Astrocyte (in vitro differentiated cells and primary cell): ENCODE measurements at regions not wholly inside any gene's neighbourhood (a gene's known extent, or its start where the extent isn't known, plus 50 kb on each side); places are given as distances from the start of the nearest gene placed in this dataset.

Experiments used
- DNase-seq: peaks from one replicate; pipeline ENCODE4 v3.0.0-alpha.2; 2010; ENCODE audit warnings: low read depth
- FAIRE-seq: peaks from 2 replicates; lab custom pipeline; 2011; peaks lifted over from hg19 to GRCh38; lab: Jason Lieb, UNC
- H2AFZ ChIP-seq: 2 replicates; pipeline ENCODE4 v1.6.0; 2012; ENCODE audit warnings: low read depth, low read length, inconsistent platforms
- H3K27ac ChIP-seq: 2 replicates; pipeline ENCODE4 v1.5.1; 2011; ENCODE audit warnings: low read depth, low read length, inconsistent platforms
- H3K27me3 ChIP-seq: 2 replicates; pipeline ENCODE4 v1.6.0; 2011; ENCODE audit warnings: low read length, inconsistent platforms; ENCODE audit not compliant: insufficient read depth
- H3K36me3 ChIP-seq: 2 replicates; pipeline ENCODE4 v1.5.1; 2011; ENCODE audit warnings: low read length, inconsistent platforms; ENCODE audit not compliant: insufficient read depth
- H3K4me1 ChIP-seq: 2 replicates; pipeline ENCODE4 v1.5.1; 2011; ENCODE audit warnings: low read length, inconsistent platforms; ENCODE audit not compliant: insufficient read depth
- H3K4me2 ChIP-seq: 2 replicates; pipeline ENCODE4 v1.6.0; 2012; ENCODE audit warnings: low read length, inconsistent platforms
- H3K4me3 ChIP-seq: 2 replicates; pipeline ENCODE4 v1.5.1; 2011; ENCODE audit warnings: low read depth, mild to moderate bottlenecking, low read length, inconsistent platforms; ENCODE audit not compliant: insufficient read depth
- H3K79me2 ChIP-seq: 2 replicates; pipeline ENCODE4 v1.6.0; 2012; ENCODE audit warnings: mild to moderate bottlenecking, low read length, inconsistent platforms; ENCODE audit not compliant: insufficient read depth
- H3K9ac ChIP-seq: 2 replicates; pipeline ENCODE4 v1.6.0; 2012; ENCODE audit warnings: mild to moderate bottlenecking, low read length, inconsistent platforms
- H3K9me3 ChIP-seq: 2 replicates; pipeline ENCODE4 v1.5.1; 2012; ENCODE audit warnings: low read depth, mild to moderate bottlenecking, low read length, inconsistent platforms; ENCODE audit not compliant: insufficient read depth
- H4K20me1 ChIP-seq: 2 replicates; pipeline ENCODE4 v1.6.0; 2012; ENCODE audit warnings: low read length, inconsistent platforms; ENCODE audit not compliant: insufficient read depth
- H3K27ac Mint-ChIP-seq: one replicate; pipeline ENCODE4 v1.8.0; 2021; ENCODE audit warnings: mild to moderate bottlenecking, mixed read lengths; ENCODE audit not compliant: unreplicated experiment
- H3K27me3 Mint-ChIP-seq: one replicate; pipeline ENCODE4 v1.8.0; 2021; ENCODE audit warnings: low read depth, mixed read lengths; ENCODE audit not compliant: unreplicated experiment
- H3K36me3 Mint-ChIP-seq: one replicate; pipeline ENCODE4 v1.8.0; 2021; ENCODE audit warnings: low read depth, mixed read lengths; ENCODE audit not compliant: unreplicated experiment
- H3K4me1 Mint-ChIP-seq: one replicate; pipeline ENCODE4 v1.8.0; 2021; ENCODE audit warnings: low read depth, mixed read lengths; ENCODE audit not compliant: unreplicated experiment
- H3K4me3 Mint-ChIP-seq: one replicate; pipeline ENCODE4 v1.8.0; 2021; ENCODE audit warnings: mild to moderate bottlenecking, moderate library complexity, mixed read lengths; ENCODE audit not compliant: unreplicated experiment
- H3K9me3 Mint-ChIP-seq: one replicate; pipeline ENCODE4 v1.8.0; 2021; ENCODE audit warnings: mild to moderate bottlenecking, mixed read lengths; ENCODE audit not compliant: unreplicated experiment
- EZH2 ChIP-seq: IDR thresholded peaks from 2 replicates; pipeline ENCODE4 v1.6.1; 2012; ENCODE audit warnings: mild to moderate bottlenecking, low read length, inconsistent platforms; ENCODE audit not compliant: insufficient read depth
- TF ChIP-seq, protein P1 (sequence below): IDR thresholded peaks from 2 replicates; pipeline ENCODE4 v1.5.1; 2011; ENCODE audit warnings: low read depth, mild to moderate bottlenecking, inconsistent platforms, low read length, moderate library complexity; ENCODE audit not compliant: insufficient read depth

DNA sequence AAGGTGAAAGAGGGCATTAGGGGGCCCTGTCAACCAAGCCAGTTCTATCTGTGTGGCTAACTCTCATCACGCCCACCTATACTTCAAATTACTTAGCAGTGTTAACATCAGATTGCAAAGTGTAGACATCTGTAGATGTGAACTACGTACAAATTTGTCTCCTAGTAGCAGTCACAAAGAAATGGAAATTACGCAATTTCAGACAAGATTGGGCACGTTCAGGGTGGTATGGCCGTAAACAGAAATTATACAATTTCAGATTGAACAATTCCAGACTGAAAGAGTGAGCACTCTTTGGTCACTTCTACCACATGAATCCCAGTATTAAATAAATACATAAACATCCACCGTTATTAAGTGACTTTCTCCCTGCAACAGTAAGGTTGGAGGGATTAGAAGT is 592.7 kb upstream of the PSMD7 start:
- H3K27ac Mint-ChIP-seq = no peak overlapping the region
- H3K9me3 Mint-ChIP-seq = peaks cover 5% of the 10 kb centered on the region
- peaks cover 4% of the 10 kb centered on the region for H3K27me3 Mint-ChIP-seq
- Histone ChIP-seq H3K27me3 (no peaks in the 10 kb centered on the region), H3K4me2 (no peak overlapping the region), H3K36me3 (no peaks in the 10 kb centered on the region), H3K79me2 (no peaks in the 10 kb centered on the region), H3K4me1 (no peaks in the 10 kb centered on the region), H3K9ac (no peak overlapping the region), H3K4me3 (no peak overlapping the region), H2AFZ (no peak overlapping the region), H4K20me1 (no peaks in the 10 kb centered on the region), H3K9me3 (no peaks in the 10 kb centered on the region), H3K27ac (no peak overlapping the region)
- no peak for DNase-seq
- TF ChIP-seq, protein P1, sequence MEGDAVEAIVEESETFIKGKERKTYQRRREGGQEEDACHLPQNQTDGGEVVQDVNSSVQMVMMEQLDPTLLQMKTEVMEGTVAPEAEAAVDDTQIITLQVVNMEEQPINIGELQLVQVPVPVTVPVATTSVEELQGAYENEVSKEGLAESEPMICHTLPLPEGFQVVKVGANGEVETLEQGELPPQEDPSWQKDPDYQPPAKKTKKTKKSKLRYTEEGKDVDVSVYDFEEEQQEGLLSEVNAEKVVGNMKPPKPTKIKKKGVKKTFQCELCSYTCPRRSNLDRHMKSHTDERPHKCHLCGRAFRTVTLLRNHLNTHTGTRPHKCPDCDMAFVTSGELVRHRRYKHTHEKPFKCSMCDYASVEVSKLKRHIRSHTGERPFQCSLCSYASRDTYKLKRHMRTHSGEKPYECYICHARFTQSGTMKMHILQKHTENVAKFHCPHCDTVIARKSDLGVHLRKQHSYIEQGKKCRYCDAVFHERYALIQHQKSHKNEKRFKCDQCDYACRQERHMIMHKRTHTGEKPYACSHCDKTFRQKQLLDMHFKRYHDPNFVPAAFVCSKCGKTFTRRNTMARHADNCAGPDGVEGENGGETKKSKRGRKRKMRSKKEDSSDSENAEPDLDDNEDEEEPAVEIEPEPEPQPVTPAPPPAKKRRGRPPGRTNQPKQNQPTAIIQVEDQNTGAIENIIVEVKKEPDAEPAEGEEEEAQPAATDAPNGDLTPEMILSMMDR = no peak
- TF ChIP-seq EZH2 = no peak
- H3K4me3 Mint-ChIP-seq = no peak overlapping the region
- no peaks in the 10 kb centered on the region for H3K36me3 Mint-ChIP-seq
- H3K4me1 Mint-ChIP-seq = no peaks in the 10 kb centered on the region
- FAIRE-seq = no peak

- H3K9me3 ChIP-seq = no peaks in the 10 kb centered on the region
- H2AFZ ChIP-seq = no peak overlapping the region
- FAIRE-seq (no peak), DNase-seq (no peak)
- no peaks in the 10 kb centered on the region for H3K4me1 Mint-ChIP-seq
- H3K79me2 ChIP-seq = no peaks in the 10 kb centered on the region
- H3K27ac ChIP-seq = no peak overlapping the region
- H3K9me3 Mint-ChIP-seq = no peaks in the 10 kb centered on the region
- no peak overlapping the region for H3K27ac Mint-ChIP-seq
- no peak overlapping the region for H3K4me3 ChIP-seq
- H3K4me3 Mint-ChIP-seq = no peak overlapping the region
- H3K36me3 Mint-ChIP-seq = no peaks in the 10 kb centered on the region
- H3K4me1 ChIP-seq = no peaks in the 10 kb centered on the region
- no peak for TF ChIP-seq EZH2
- TF ChIP-seq, protein P1 = no peak
- H4K20me1 ChIP-seq = no peaks in the 10 kb centered on the region
- H3K4me2 ChIP-seq = no peak overlapping the region
- no peaks in the 10 kb centered on the region for H3K36me3 ChIP-seq
- no peaks in the 10 kb centered on the region for H3K27me3 ChIP-seq
- no peak overlapping the region for H3K9ac ChIP-seq
- H3K27me3 Mint-ChIP-seq = peaks cover 3% of the 10 kb centered on the region
These were observed 599.3 kb upstream of the PSMD7 start for GRCh38 chr16:73697336-73697735.

DNA sequence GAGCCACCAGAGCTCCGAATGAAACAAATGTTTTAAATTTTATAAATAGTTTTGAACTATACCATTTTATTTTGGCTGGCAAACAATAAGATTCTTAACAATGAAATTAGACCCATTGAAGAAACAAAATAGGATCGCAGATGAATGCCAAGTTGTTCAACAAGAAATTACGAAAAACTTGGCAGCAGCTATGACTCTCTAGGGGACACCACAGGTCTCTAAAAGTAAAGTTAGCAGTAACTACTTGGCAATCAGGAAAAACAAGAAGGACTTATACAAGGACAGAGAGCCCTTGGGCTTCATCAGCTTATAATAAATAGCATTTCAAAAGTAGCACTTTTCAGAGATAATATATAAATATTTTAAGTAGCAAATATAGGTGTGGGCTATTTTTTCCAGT is 603.8 kb upstream of the PSMD7 start:
- no peaks in the 10 kb centered on the region for H3K79me2 ChIP-seq
- DNase-seq = no peak
- H3K27ac ChIP-seq = no peak overlapping the region
- H3K9me3 ChIP-seq = no peaks in the 10 kb centered on the region
- no peaks in the 10 kb centered on the region for H3K4me1 Mint-ChIP-seq
- TF ChIP-seq, protein P1 = no peak
- TF ChIP-seq EZH2 = no peak
- no peaks in the 10 kb centered on the region for H4K20me1 ChIP-seq
- no peak overlapping the region for H3K4me3 Mint-ChIP-seq
- no peak overlapping the region for H2AFZ ChIP-seq
- no peaks in the 10 kb centered on the region for H3K36me3 Mint-ChIP-seq
- no peaks in the 10 kb centered on the region for H3K9me3 Mint-ChIP-seq
- peaks cover 3% of the 10 kb centered on the region for H3K27me3 Mint-ChIP-seq
- no peaks in the 10 kb centered on the region for H3K27me3 ChIP-seq
- no peak overlapping the region for H3K9ac ChIP-seq
- no peak for FAIRE-seq
- no peak overlapping the region for H3K4me3 ChIP-seq
- no peaks in the 10 kb centered on the region for H3K36me3 ChIP-seq
- H3K4me1 ChIP-seq = no peaks in the 10 kb centered on the region
- no peak overlapping the region for H3K4me2 ChIP-seq
- no peak overlapping the region for H3K27ac Mint-ChIP-seq
